PC-9 (cell line): ENCODE measurements at regions not wholly inside any gene's neighbourhood (a gene's known extent, or its start where the extent isn't known, plus 50 kb on each side); places are given as distances from the start of the nearest gene placed in this dataset.

ENCODE experiments used
- CTCF ChIP-seq: fragments of 200-600 bp; sonication (generic); conservative IDR thresholded peaks from 2 replicates; pipeline ENCODE4 v1.6.1; 2017; ENCODE audit warnings: mixed run types, antibody characterized with exemption, mild to moderate bottlenecking, moderate library complexity
- EZH2 ChIP-seq: fragments of 200-600 bp; sonication (generic); IDR thresholded peaks from 2 replicates; pipeline ENCODE4 v1.8.0; 2017; ENCODE audit warnings: antibody characterized with exemption, low read depth

GRCh38 chrX:107576392-107576791, 51.9 kb upstream of the PRPS1 start:
- no peak for TF ChIP-seq EZH2
- TF ChIP-seq CTCF = no peak
